GM23338 (cell line): ENCODE measurements at regions not wholly inside any gene's neighbourhood (a gene's known extent, or its start where the extent isn't known, plus 50 kb on each side); places are given as distances from the start of the nearest gene placed in this dataset.

ENCODE experiments used
- ATAC-seq: fragments of 200-7000 bp; cut with Tn5 transposase; 3 replicates; pipeline ENCODE4 v1.9.1; 2020
- DNase-seq: peaks from one replicate; pipeline ENCODE4 v3.0.0-alpha.2; 2015; ENCODE audit warnings: low spot score
- H2AFZ ChIP-seq: fragments of 200-600 bp; sonication (generic); 2 replicates; pipeline ENCODE4 v1.8.0; 2016; ENCODE audit warnings: antibody characterized with exemption, mild to moderate bottlenecking, moderate library complexity
- H3F3A ChIP-seq: fragments of 200-600 bp; sonication (generic); replicated peaks from 2 replicates; pipeline ENCODE4 v1.8.0; 2017; ENCODE audit warnings: antibody characterized with exemption, mixed run types, low read depth
- H3K27ac ChIP-seq: fragments of 200-600 bp; sonication (generic); 2 replicates; pipeline ENCODE4 v1.6.1; 2016; ENCODE audit warnings: low read depth
- H3K27me3 ChIP-seq: fragments of 200-600 bp; sonication (generic); 2 replicates; pipeline ENCODE4 v1.8.0; 2016; ENCODE audit warnings: mild to moderate bottlenecking, mixed run types, moderate library complexity; ENCODE audit not compliant: insufficient read depth
- H3K36me3 ChIP-seq: fragments of 200-600 bp; sonication (generic); 2 replicates; pipeline ENCODE4 v1.8.0; 2016; ENCODE audit warnings: mild to moderate bottlenecking; ENCODE audit not compliant: insufficient read depth
- H3K4me1 ChIP-seq: fragments of 200-600 bp; sonication (generic); 2 replicates; pipeline ENCODE4 v1.8.0; 2016; ENCODE audit warnings: mild to moderate bottlenecking, moderate library complexity; ENCODE audit not compliant: insufficient read depth
- H3K4me2 ChIP-seq: fragments of 200-600 bp; sonication (generic); 2 replicates; pipeline ENCODE4 v1.7.1; 2017; ENCODE audit warnings: mixed run types
- H3K4me3 ChIP-seq: fragments of 200-600 bp; sonication (generic); 2 replicates; pipeline ENCODE4 v1.6.1; 2016; ENCODE audit warnings: mixed run types
- H3K79me2 ChIP-seq: fragments of 200-600 bp; sonication (generic); replicated peaks from 2 replicates; pipeline ENCODE4 v1.8.0; 2017; ENCODE audit warnings: mild to moderate bottlenecking; ENCODE audit not compliant: insufficient read depth
- H3K9me2 ChIP-seq: fragments of 200-600 bp; sonication (generic); 2 replicates; pipeline ENCODE4 v1.8.0; 2017; ENCODE audit not compliant: insufficient read depth
- H4K20me1 ChIP-seq: fragments of 200-600 bp; sonication (generic); replicated peaks from 2 replicates; pipeline ENCODE4 v1.8.0; 2017; ENCODE audit warnings: mild to moderate bottlenecking; ENCODE audit not compliant: insufficient read depth
- H3K27ac Mint-ChIP-seq: 2 replicates; pipeline ENCODE4 v1.8.0; 2020; ENCODE audit warnings: inconsistent platforms, mild to moderate bottlenecking, moderate library complexity, mixed read lengths
- H3K27me3 Mint-ChIP-seq: 3 replicates; pipeline ENCODE4 v1.8.0; 2022; ENCODE audit warnings: low read depth, mild to moderate bottlenecking, moderate library complexity, mixed read lengths, inconsistent platforms; ENCODE audit not compliant: insufficient read depth, poor library complexity
- H3K36me3 Mint-ChIP-seq: 3 replicates; pipeline ENCODE4 v1.8.0; 2021; ENCODE audit warnings: low read depth, mild to moderate bottlenecking, inconsistent platforms, moderate library complexity, mixed read lengths
- H3K4me1 Mint-ChIP-seq: 3 replicates; pipeline ENCODE4 v1.8.0; 2020; ENCODE audit warnings: mild to moderate bottlenecking, inconsistent platforms, mixed read lengths
- H3K4me3 Mint-ChIP-seq: 3 replicates; pipeline ENCODE4 v1.8.0; 2021; ENCODE audit warnings: moderate library complexity, mild to moderate bottlenecking, inconsistent platforms, mixed read lengths
- H3K9me3 Mint-ChIP-seq: 3 replicates; pipeline ENCODE4 v1.8.0; 2020; ENCODE audit warnings: moderate library complexity, mild to moderate bottlenecking, inconsistent platforms, mixed read lengths
- EZH2 ChIP-seq: fragments of 200-600 bp; sonication (generic); IDR thresholded peaks from one replicate; pipeline ENCODE4 v1.8.0; 2017; ENCODE audit warnings: antibody characterized with exemption, mild to moderate bottlenecking, low read depth; ENCODE audit not compliant: unreplicated experiment
- JUNB ChIP-seq: IDR thresholded peaks from one replicate; pipeline ENCODE4 v1.6.1; 2016; ENCODE audit warnings: antibody characterized with exemption; ENCODE audit not compliant: unreplicated experiment
- STAT1 ChIP-seq: IDR thresholded peaks from one replicate; pipeline ENCODE4 v1.6.1; 2016; ENCODE audit warnings: antibody characterized with exemption; ENCODE audit not compliant: unreplicated experiment
- ZNF331 ChIP-seq: fragments of 250-450 bp; sonication (Bioruptor Pico); IDR thresholded peaks from 2 replicates; pipeline ENCODE4 v1.5.0; 2020; ENCODE audit warnings: low read depth, mild to moderate bottlenecking, moderate library complexity
- TF ChIP-seq, protein P1 (sequence below): IDR thresholded peaks from one replicate; pipeline ENCODE4 v1.6.1; 2018; ENCODE audit warnings: antibody characterized with exemption; ENCODE audit not compliant: unreplicated experiment
- TF ChIP-seq, protein P2 (sequence below), 2 experiments: fragments of 200-600 bp in 1 of 2; sonication (generic) in 1 of 2; conservative IDR thresholded peaks; 2 replicates each; pipeline versions ENCODE4 v1.5.1 to v1.6.1; 2016 to 2017; ENCODE audit warnings: antibody characterized with exemption in 2 of 2, low read depth in 2 of 2, mild to moderate bottlenecking in 2 of 2, moderate library complexity in 1 of 2
- TF ChIP-seq, protein P3 (sequence below): IDR thresholded peaks from 2 replicates; pipeline ENCODE4 v1.6.1; 2016; ENCODE audit warnings: antibody characterized with exemption
- TF ChIP-seq, protein P4 (sequence below): fragments of 250-450 bp; sonication (Bioruptor Pico); IDR thresholded peaks from 2 replicates; pipeline ENCODE4 v1.5.0; 2020; ENCODE audit warnings: mild to moderate bottlenecking, moderate library complexity

DNA sequence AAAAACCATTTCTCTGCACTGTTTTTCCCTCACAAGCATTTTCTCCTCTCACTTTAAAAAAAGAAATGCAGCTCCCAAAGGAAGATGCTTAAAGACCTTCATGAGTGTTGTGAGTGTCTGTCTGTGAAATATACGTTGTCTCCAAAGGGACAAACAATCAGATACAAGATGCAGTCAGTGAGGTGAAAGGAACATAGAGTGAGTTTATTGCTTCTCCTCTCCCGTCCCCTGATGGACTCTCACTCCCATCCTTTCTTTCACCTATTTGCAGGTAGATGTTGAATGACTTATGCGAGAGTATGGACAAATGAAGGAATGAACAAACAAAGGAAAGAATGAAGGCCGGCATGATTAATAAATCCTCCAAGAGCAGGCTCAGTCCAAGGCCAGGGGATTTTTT lies 561.2 kb upstream of the DIPK2B start:
- Mint-ChIP-seq H3K36me3 (peaks cover 45% of the 10 kb centered on the region), H3K4me1 (peaks cover 42% of the 10 kb centered on the region), H3K27me3 (peaks cover 6% of the 10 kb centered on the region), H3K4me3 (no peak overlapping the region), H3K9me3 (no peaks in the 10 kb centered on the region), H3K27ac (peak overlapping the region; percentile 15; the same call in 1 of the 2 replicates)
- Histone ChIP-seq H2AFZ (no peak overlapping the region), H3K79me2 (peaks cover 100% of the 10 kb centered on the region), H3K27me3 (no peaks in the 10 kb centered on the region), H3K4me2 (no peak overlapping the region), H3F3A (no peaks in the 10 kb centered on the region), H3K9me2 (no peaks in the 10 kb centered on the region), H4K20me1 (peaks cover 9% of the 10 kb centered on the region; the same call in 1 of the 2 replicates), H3K4me3 (no peak overlapping the region), H3K36me3 (no peaks in the 10 kb centered on the region), H3K4me1 (peaks cover 15% of the 10 kb centered on the region), H3K27ac (peak overlapping the region; percentile 69; the same call in 1 of the 2 replicates)
- no peak for ATAC-seq
- no peak for DNase-seq
- TF ChIP-seq ZNF331 (CRISPR knock-in tag) (no peak), STAT1 (no peak)
- TF ChIP-seq, protein P1, sequence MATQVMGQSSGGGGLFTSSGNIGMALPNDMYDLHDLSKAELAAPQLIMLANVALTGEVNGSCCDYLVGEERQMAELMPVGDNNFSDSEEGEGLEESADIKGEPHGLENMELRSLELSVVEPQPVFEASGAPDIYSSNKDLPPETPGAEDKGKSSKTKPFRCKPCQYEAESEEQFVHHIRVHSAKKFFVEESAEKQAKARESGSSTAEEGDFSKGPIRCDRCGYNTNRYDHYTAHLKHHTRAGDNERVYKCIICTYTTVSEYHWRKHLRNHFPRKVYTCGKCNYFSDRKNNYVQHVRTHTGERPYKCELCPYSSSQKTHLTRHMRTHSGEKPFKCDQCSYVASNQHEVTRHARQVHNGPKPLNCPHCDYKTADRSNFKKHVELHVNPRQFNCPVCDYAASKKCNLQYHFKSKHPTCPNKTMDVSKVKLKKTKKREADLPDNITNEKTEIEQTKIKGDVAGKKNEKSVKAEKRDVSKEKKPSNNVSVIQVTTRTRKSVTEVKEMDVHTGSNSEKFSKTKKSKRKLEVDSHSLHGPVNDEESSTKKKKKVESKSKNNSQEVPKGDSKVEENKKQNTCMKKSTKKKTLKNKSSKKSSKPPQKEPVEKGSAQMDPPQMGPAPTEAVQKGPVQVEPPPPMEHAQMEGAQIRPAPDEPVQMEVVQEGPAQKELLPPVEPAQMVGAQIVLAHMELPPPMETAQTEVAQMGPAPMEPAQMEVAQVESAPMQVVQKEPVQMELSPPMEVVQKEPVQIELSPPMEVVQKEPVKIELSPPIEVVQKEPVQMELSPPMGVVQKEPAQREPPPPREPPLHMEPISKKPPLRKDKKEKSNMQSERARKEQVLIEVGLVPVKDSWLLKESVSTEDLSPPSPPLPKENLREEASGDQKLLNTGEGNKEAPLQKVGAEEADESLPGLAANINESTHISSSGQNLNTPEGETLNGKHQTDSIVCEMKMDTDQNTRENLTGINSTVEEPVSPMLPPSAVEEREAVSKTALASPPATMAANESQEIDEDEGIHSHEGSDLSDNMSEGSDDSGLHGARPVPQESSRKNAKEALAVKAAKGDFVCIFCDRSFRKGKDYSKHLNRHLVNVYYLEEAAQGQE = no peak

DNA sequence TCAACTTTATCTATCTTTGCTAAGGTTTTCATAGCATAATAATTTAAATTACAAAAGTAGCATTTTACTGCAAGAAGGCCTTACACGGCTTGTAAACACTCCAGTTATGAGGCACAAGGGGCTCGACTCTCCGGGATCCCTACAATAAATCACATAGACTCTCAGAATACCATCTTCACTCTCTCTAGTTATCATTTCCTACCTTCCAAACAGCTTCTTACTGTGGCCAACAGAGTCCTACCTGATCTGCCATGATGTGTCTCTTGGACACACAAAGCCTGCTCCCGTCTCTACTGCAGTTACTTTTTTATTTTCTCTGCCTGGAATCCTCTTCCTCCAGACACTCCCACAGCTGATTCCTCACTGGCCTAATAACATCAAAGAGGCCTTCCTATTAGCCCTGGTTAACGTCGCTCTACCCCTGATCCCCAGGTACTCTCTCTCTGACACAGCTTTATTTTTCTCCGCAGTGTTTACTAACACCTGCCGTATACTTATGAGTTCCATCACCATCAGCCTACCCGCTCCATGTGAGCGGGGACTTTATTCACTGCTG lies 559.6 kb upstream of the DIPK2B start:
- no peak overlapping the region for H2AFZ ChIP-seq
- TF ChIP-seq, protein P2, sequence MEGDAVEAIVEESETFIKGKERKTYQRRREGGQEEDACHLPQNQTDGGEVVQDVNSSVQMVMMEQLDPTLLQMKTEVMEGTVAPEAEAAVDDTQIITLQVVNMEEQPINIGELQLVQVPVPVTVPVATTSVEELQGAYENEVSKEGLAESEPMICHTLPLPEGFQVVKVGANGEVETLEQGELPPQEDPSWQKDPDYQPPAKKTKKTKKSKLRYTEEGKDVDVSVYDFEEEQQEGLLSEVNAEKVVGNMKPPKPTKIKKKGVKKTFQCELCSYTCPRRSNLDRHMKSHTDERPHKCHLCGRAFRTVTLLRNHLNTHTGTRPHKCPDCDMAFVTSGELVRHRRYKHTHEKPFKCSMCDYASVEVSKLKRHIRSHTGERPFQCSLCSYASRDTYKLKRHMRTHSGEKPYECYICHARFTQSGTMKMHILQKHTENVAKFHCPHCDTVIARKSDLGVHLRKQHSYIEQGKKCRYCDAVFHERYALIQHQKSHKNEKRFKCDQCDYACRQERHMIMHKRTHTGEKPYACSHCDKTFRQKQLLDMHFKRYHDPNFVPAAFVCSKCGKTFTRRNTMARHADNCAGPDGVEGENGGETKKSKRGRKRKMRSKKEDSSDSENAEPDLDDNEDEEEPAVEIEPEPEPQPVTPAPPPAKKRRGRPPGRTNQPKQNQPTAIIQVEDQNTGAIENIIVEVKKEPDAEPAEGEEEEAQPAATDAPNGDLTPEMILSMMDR (conservative IDR thresholded peaks at IDR 0.05; ENCODE audit: low read depth in 2 of 2) = no peak
- TF ChIP-seq, protein P3, sequence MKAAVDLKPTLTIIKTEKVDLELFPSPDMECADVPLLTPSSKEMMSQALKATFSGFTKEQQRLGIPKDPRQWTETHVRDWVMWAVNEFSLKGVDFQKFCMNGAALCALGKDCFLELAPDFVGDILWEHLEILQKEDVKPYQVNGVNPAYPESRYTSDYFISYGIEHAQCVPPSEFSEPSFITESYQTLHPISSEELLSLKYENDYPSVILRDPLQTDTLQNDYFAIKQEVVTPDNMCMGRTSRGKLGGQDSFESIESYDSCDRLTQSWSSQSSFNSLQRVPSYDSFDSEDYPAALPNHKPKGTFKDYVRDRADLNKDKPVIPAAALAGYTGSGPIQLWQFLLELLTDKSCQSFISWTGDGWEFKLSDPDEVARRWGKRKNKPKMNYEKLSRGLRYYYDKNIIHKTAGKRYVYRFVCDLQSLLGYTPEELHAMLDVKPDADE = no peak
- TF ChIP-seq JUNB (no peak), EZH2 (no peak), ZNF331 (CRISPR knock-in tag) (no peak)
- TF ChIP-seq, protein P4, sequence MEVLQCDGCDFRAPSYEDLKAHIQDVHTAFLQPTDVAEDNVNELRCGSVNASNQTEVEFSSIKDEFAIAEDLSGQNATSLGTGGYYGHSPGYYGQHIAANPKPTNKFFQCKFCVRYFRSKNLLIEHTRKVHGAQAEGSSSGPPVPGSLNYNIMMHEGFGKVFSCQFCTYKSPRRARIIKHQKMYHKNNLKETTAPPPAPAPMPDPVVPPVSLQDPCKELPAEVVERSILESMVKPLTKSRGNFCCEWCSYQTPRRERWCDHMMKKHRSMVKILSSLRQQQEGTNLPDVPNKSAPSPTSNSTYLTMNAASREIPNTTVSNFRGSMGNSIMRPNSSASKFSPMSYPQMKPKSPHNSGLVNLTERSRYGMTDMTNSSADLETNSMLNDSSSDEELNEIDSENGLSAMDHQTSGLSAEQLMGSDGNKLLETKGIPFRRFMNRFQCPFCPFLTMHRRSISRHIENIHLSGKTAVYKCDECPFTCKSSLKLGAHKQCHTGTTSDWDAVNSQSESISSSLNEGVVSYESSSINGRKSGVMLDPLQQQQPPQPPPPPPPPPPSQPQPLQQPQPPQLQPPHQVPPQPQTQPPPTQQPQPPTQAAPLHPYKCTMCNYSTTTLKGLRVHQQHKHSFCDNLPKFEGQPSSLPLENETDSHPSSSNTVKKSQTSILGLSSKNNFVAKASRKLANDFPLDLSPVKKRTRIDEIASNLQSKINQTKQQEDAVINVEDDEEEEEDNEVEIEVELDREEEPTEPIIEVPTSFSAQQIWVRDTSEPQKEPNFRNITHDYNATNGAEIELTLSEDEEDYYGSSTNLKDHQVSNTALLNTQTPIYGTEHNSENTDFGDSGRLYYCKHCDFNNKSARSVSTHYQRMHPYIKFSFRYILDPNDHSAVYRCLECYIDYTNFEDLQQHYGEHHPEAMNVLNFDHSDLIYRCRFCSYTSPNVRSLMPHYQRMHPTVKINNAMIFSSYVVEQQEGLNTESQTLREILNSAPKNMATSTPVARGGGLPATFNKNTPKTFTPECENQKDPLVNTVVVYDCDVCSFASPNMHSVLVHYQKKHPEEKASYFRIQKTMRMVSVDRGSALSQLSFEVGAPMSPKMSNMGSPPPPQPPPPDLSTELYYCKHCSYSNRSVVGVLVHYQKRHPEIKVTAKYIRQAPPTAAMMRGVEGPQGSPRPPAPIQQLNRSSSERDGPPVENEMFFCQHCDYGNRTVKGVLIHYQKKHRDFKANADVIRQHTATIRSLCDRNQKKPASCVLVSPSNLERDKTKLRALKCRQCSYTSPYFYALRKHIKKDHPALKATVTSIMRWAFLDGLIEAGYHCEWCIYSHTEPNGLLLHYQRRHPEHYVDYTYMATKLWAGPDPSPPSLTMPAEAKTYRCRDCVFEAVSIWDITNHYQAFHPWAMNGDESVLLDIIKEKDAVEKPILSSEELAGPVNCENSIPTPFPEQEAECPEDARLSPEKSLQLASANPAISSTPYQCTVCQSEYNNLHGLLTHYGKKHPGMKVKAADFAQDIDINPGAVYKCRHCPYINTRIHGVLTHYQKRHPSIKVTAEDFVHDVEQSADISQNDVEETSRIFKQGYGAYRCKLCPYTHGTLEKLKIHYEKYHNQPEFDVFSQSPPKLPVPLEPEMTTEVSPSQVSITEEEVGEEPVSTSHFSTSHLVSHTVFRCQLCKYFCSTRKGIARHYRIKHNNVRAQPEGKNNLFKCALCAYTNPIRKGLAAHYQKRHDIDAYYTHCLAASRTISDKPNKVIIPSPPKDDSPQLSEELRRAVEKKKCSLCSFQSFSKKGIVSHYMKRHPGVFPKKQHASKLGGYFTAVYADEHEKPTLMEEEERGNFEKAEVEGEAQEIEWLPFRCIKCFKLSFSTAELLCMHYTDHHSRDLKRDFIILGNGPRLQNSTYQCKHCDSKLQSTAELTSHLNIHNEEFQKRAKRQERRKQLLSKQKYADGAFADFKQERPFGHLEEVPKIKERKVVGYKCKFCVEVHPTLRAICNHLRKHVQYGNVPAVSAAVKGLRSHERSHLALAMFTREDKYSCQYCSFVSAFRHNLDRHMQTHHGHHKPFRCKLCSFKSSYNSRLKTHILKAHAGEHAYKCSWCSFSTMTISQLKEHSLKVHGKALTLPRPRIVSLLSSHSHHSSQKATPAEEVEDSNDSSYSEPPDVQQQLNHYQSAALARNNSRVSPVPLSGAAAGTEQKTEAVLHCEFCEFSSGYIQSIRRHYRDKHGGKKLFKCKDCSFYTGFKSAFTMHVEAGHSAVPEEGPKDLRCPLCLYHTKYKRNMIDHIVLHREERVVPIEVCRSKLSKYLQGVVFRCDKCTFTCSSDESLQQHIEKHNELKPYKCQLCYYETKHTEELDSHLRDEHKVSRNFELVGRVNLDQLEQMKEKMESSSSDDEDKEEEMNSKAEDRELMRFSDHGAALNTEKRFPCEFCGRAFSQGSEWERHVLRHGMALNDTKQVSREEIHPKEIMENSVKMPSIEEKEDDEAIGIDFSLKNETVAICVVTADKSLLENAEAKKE (CRISPR knock-in tag) = no peak

More for the DNA sequence above, 559.6 kb upstream of the DIPK2B start:
- no peak overlapping the region for H3K4me3 Mint-ChIP-seq
- no peak overlapping the region for H3K27ac Mint-ChIP-seq
- H3K4me1 ChIP-seq = peaks cover 6% of the 10 kb centered on the region; the same call in 1 of the 2 replicates
- peaks cover 45% of the 10 kb centered on the region for H3K36me3 Mint-ChIP-seq
- peaks cover 6% of the 10 kb centered on the region for H3K27me3 Mint-ChIP-seq
- no peak overlapping the region for H3K4me3 ChIP-seq
- H3F3A ChIP-seq = no peaks in the 10 kb centered on the region
- H3K27ac ChIP-seq = no peak overlapping the region
- no peaks in the 10 kb centered on the region for H3K9me3 Mint-ChIP-seq
- no peaks in the 10 kb centered on the region for H3K27me3 ChIP-seq
- H4K20me1 ChIP-seq = peaks cover 3% of the 10 kb centered on the region; the same call in 1 of the 2 replicates
- no peak for DNase-seq
- no peaks in the 10 kb centered on the region for H3K9me2 ChIP-seq
- peaks cover 43% of the 10 kb centered on the region for H3K4me1 Mint-ChIP-seq
- no peaks in the 10 kb centered on the region for H3K36me3 ChIP-seq
- peaks cover 99% of the 10 kb centered on the region for H3K79me2 ChIP-seq
- no peak for ATAC-seq
- no peak overlapping the region for H3K4me2 ChIP-seq
